Esophagus squamous epithelium (tissue), 5 donors: ENCODE measurements at regions not wholly inside any gene's neighbourhood (a gene's known extent, or its start where the extent isn't known, plus 50 kb on each side); places are given as distances from the start of the nearest gene placed in this dataset.

ENCODE experiments used
- DNase-seq: peaks from one replicate; lab custom pipeline; 2025; lab: John Stamatoyannopoulos, UW
- H3K27ac ChIP-seq, 4 donors: fragments of 200-600 bp; sonication (generic); one replicate each; pipeline ENCODE4 v1.5.1; 2016 to 2019; ENCODE audit warnings: mild to moderate bottlenecking in 1 of 4
- H3K27me3 ChIP-seq, 4 donors: fragments of 200-600 bp; sonication (generic); 1 replicate in 3 of 4; 2 replicates in 1 of 4; pipeline versions ENCODE4 v1.5.1 to v1.6.0; 2017 to 2021; ENCODE audit warnings: antibody characterized with exemption in 1 of 4
- H3K36me3 ChIP-seq, 3 donors: fragments of 200-600 bp; sonication (generic); one replicate each; pipeline ENCODE4 v1.5.1; 2016 to 2019
- H3K4me1 ChIP-seq, 3 donors: fragments of 200-600 bp; sonication (generic); one replicate each; pipeline ENCODE4 v1.5.1; 2017 to 2019
- H3K4me3 ChIP-seq, 4 donors: fragments of 200-600 bp; sonication (generic); 1 replicate in 3 of 4; 2 replicates in 1 of 4; pipeline ENCODE4 v1.5.1; 2016 to 2019; ENCODE audit warnings: mild to moderate bottlenecking in 2 of 4, moderate library complexity in 1 of 4
- H3K9me3 ChIP-seq, 3 donors: fragments of 200-600 bp; sonication (generic); one replicate each; pipeline ENCODE4 v1.5.1; 2016 to 2019
- CTCF ChIP-seq, 6 experiments: fragments of 450-650 bp in 4 of 6; fragments of 200-600 bp in 2 of 6; sonication (generic) in 2 of 6; IDR thresholded peaks; one replicate each; pipeline ENCODE4 v1.5.1; 2016 to 2019; ENCODE audit warnings: antibody characterized with exemption in 6 of 6, mild to moderate bottlenecking in 4 of 6, moderate library complexity in 4 of 6
- POLR2A ChIP-seq, 4 donors: fragments of 450-650 bp; IDR thresholded peaks; one replicate each; pipeline ENCODE4 v1.6.1; 2017; ENCODE audit warnings: antibody characterized with exemption in 4 of 4, mild to moderate bottlenecking in 4 of 4, moderate library complexity in 3 of 4
- WGBS, 2 donors: methylation state at CpG; one replicate each; pipeline ENCODE4 v1.1.5; 2018; 5-methylcytosine and 5-hydroxymethylcytosine counted together
- intact Hi-C: fragments of 100-400 bp; cut with DNase I; formaldehyde crosslinking; loops from one replicate; pipeline ENCODE4 v1.15.0; 2022
- donor health status: DM: yes; HTN: yes; CAD: no.

- TF ChIP-seq POLR2A (IDR thresholded peaks at IDR 0.05) (no peak), CTCF (IDR thresholded peaks at IDR 0.05) (no peak)
- Histone ChIP-seq H3K9me3 (no peaks in the 10 kb centered on the region), H3K4me3 (no peak overlapping the region), H3K36me3 (no peaks in the 10 kb centered on the region), H3K27ac (no peak overlapping the region), H3K4me1 (no peaks in the 10 kb centered on the region), H3K27me3 (no peaks in the 10 kb centered on the region)
- DNase-seq: no peak
- intact Hi-C loops: no loop called here
- WGBS, 2 donors: 30 to 50% methylated on average over 1 of the region's 1 CpG
Observed at GRCh38 chr6:23316131-23316530, 746.8 kb downstream of the HDGFL1 start.

GRCh38 chr6:23316931-23317330 lies 747.6 kb downstream of the HDGFL1 start:
- no peak overlapping the region for H3K27ac ChIP-seq
- WGBS, 2 donors: 53 to 87% methylated on average over 1 of the region's 1 CpG
- H3K36me3 ChIP-seq: no peaks in the 10 kb centered on the region
- no peaks in the 10 kb centered on the region for H3K4me1 ChIP-seq
- TF ChIP-seq POLR2A (IDR thresholded peaks at IDR 0.05) (no peak), CTCF (IDR thresholded peaks at IDR 0.05) (no peak)
- H3K9me3 ChIP-seq: no peaks in the 10 kb centered on the region
- no peaks in the 10 kb centered on the region for H3K27me3 ChIP-seq
- no peak overlapping the region for H3K4me3 ChIP-seq
- DNase-seq: no peak
- intact Hi-C loops: no loop called here

GRCh38 chr6:23319582-23319981 lies 750.2 kb downstream of the HDGFL1 start:
- TF ChIP-seq POLR2A (IDR thresholded peaks at IDR 0.05) (no peak), CTCF (IDR thresholded peaks at IDR 0.05) (no peak)
- H3K36me3 ChIP-seq: no peaks in the 10 kb centered on the region
- H3K4me3 ChIP-seq: no peak overlapping the region
- no peak for DNase-seq
- intact Hi-C loops: no loop called here
- no peak overlapping the region for H3K27ac ChIP-seq
- no peaks in the 10 kb centered on the region for H3K27me3 ChIP-seq
- H3K9me3 ChIP-seq: no peaks in the 10 kb centered on the region
- no peaks in the 10 kb centered on the region for H3K4me1 ChIP-seq
- 81 to 88% methylated on average over 3 of the region's 3 CpGs for WGBS, 2 donors

- WGBS, 2 donors: 70 to 73% methylated on average over 2 of the region's 2 CpGs
- intact Hi-C loops: no loop called here
- Histone ChIP-seq H3K4me3 (no peak overlapping the region), H3K27ac (no peak overlapping the region), H3K27me3 (no peaks in the 10 kb centered on the region), H3K9me3 (no peaks in the 10 kb centered on the region), H3K4me1 (no peaks in the 10 kb centered on the region), H3K36me3 (no peaks in the 10 kb centered on the region)
- no peak for DNase-seq
- TF ChIP-seq CTCF (IDR thresholded peaks at IDR 0.05) (no peak), POLR2A (IDR thresholded peaks at IDR 0.05) (no peak)
Observed at GRCh38 chr6:23320471-23321015, 751.2 kb downstream of the HDGFL1 start.

GRCh38 chr6:23323897-23324296 lies 754.5 kb downstream of the HDGFL1 start:
- H3K4me3 ChIP-seq: no peak overlapping the region
- TF ChIP-seq CTCF (IDR thresholded peaks at IDR 0.05) (no peak), POLR2A (IDR thresholded peaks at IDR 0.05) (no peak)
- intact Hi-C loops: no loop called here
- no peak overlapping the region for H3K27ac ChIP-seq
- no peaks in the 10 kb centered on the region for H3K36me3 ChIP-seq
- no peaks in the 10 kb centered on the region for H3K27me3 ChIP-seq
- H3K4me1 ChIP-seq: no peaks in the 10 kb centered on the region
- no peak for DNase-seq
- WGBS, 2 donors: 60 to 81% methylated on average over 4 of the region's 4 CpGs
- H3K9me3 ChIP-seq: no peaks in the 10 kb centered on the region
